ENCODE measurements at regions not wholly inside any gene's neighbourhood (a gene's known extent, or its start where the extent isn't known, plus 50 kb on each side); places are given as distances from the start of the nearest gene placed in this dataset.
"Not testable (repeated sequence)": the region's sequence is repeated elsewhere in the genome, so short reads cannot be mapped to it uniquely, and the experiment has no call there.

- no peak for FAIRE-seq
These were observed 1256.7 kb upstream of the NRXN1 start for GRCh38 chr2:52288596-52288995.

GRCh38 chr2:52269696-52270485 lies 1238.0 kb upstream of the NRXN1 start:
- FAIRE-seq = no peak
- no peak for TF ChIP-seq PAX5 (IDR thresholded peaks at IDR 0.05; ENCODE audit: insufficient read depth, low read length, severe bottlenecking)
- TF ChIP-seq POLR2A (IDR thresholded peaks at IDR 0.05; ENCODE audit: low read depth, low read length) = no peak
- TF ChIP-seq POU2F2 (IDR thresholded peaks at IDR 0.05; ENCODE audit: low read depth, low read length) = no peak
- TF ChIP-seq TAF1 (IDR thresholded peaks at IDR 0.05; ENCODE audit: low read depth, low read length) = no peak
- TF ChIP-seq POLR2AphosphoS5 (IDR thresholded peaks at IDR 0.05; ENCODE audit: low read depth, low read length) = no peak
- TF ChIP-seq SPI1 (IDR thresholded peaks at IDR 0.05; ENCODE audit: low read depth, low read length) = no peak
- no peak for DNase-seq (ENCODE audit: insufficient read length, low spot score)

More at GRCh38 chr2:52288596-52288995, 1256.7 kb upstream of the NRXN1 start:
- no peak for TF ChIP-seq SPI1 (IDR thresholded peaks at IDR 0.05; ENCODE audit: low read depth, low read length)
- no peak for TF ChIP-seq POU2F2 (IDR thresholded peaks at IDR 0.05; ENCODE audit: low read depth, low read length)
- no peak for DNase-seq (ENCODE audit: insufficient read length, low spot score)

GRCh38 chr2:52264911-52265310 lies 1233.0 kb upstream of the NRXN1 start:
- no peak for DNase-seq (ENCODE audit: insufficient read length, low spot score)
- TF ChIP-seq POLR2A (IDR thresholded peaks at IDR 0.05; ENCODE audit: low read depth, low read length) (no peak), PAX5 (IDR thresholded peaks at IDR 0.05; ENCODE audit: insufficient read depth, low read length, severe bottlenecking) (no peak), POU2F2 (IDR thresholded peaks at IDR 0.05; ENCODE audit: low read depth, low read length) (no peak), TAF1 (IDR thresholded peaks at IDR 0.05; ENCODE audit: low read depth, low read length) (no peak), POLR2AphosphoS5 (IDR thresholded peaks at IDR 0.05; ENCODE audit: low read depth, low read length) (no peak), SPI1 (IDR thresholded peaks at IDR 0.05; ENCODE audit: low read depth, low read length) (no peak)
- no peak for FAIRE-seq

GRCh38 chr2:52264488-52264887 lies 1232.6 kb upstream of the NRXN1 start:
- DNase-seq (ENCODE audit: insufficient read length, low spot score) = no peak

GRCh38 chr2:52260904-52261303 lies 1229.0 kb upstream of the NRXN1 start:
- TF ChIP-seq SPI1 (IDR thresholded peaks at IDR 0.05; ENCODE audit: low read depth, low read length) (no peak), POU2F2 (IDR thresholded peaks at IDR 0.05; ENCODE audit: low read depth, low read length) (no peak), POLR2A (IDR thresholded peaks at IDR 0.05; ENCODE audit: low read depth, low read length) (no peak), POLR2AphosphoS5 (IDR thresholded peaks at IDR 0.05; ENCODE audit: low read depth, low read length) (no peak), PAX5 (IDR thresholded peaks at IDR 0.05; ENCODE audit: insufficient read depth, low read length, severe bottlenecking) (no peak), TAF1 (IDR thresholded peaks at IDR 0.05; ENCODE audit: low read depth, low read length) (no peak)
- DNase-seq (ENCODE audit: insufficient read length, low spot score) (no peak), FAIRE-seq (no peak)

More at GRCh38 chr2:52264488-52264887, 1232.6 kb upstream of the NRXN1 start:
- TF ChIP-seq TAF1 (IDR thresholded peaks at IDR 0.05; ENCODE audit: low read depth, low read length) (no peak), POLR2A (IDR thresholded peaks at IDR 0.05; ENCODE audit: low read depth, low read length) (no peak), PAX5 (IDR thresholded peaks at IDR 0.05; ENCODE audit: insufficient read depth, low read length, severe bottlenecking) (no peak), POU2F2 (IDR thresholded peaks at IDR 0.05; ENCODE audit: low read depth, low read length) (no peak), POLR2AphosphoS5 (IDR thresholded peaks at IDR 0.05; ENCODE audit: low read depth, low read length) (no peak), SPI1 (IDR thresholded peaks at IDR 0.05; ENCODE audit: low read depth, low read length) (no peak)
- FAIRE-seq = no peak

- not testable (repeated sequence) for FAIRE-seq; DNase-seq (ENCODE audit: insufficient read length, low spot score)
These were observed 1227.0 kb upstream of the NRXN1 start for GRCh38 chr2:52258967-52259366.

- no peak for TF ChIP-seq PAX5 (IDR thresholded peaks at IDR 0.05; ENCODE audit: insufficient read depth, low read length, severe bottlenecking)
- TF ChIP-seq TAF1 (IDR thresholded peaks at IDR 0.05; ENCODE audit: low read depth, low read length) = no peak
- TF ChIP-seq POU2F2 (IDR thresholded peaks at IDR 0.05; ENCODE audit: low read depth, low read length) = no peak
- no peak for TF ChIP-seq SPI1 (IDR thresholded peaks at IDR 0.05; ENCODE audit: low read depth, low read length)
- TF ChIP-seq POLR2A (IDR thresholded peaks at IDR 0.05; ENCODE audit: low read depth, low read length) = no peak
- no peak for TF ChIP-seq POLR2AphosphoS5 (IDR thresholded peaks at IDR 0.05; ENCODE audit: low read depth, low read length)
- DNase-seq (ENCODE audit: insufficient read length, low spot score) (no peak), FAIRE-seq (no peak)
These were observed 1226.1 kb upstream of the NRXN1 start for GRCh38 chr2:52258038-52258437.

GRCh38 chr2:52253416-52253980 lies 1221.6 kb upstream of the NRXN1 start:
- FAIRE-seq (no peak), DNase-seq (ENCODE audit: insufficient read length, low spot score) (no peak)
- TF ChIP-seq POLR2A (IDR thresholded peaks at IDR 0.05; ENCODE audit: low read depth, low read length) (no peak), POU2F2 (IDR thresholded peaks at IDR 0.05; ENCODE audit: low read depth, low read length) (no peak), POLR2AphosphoS5 (IDR thresholded peaks at IDR 0.05; ENCODE audit: low read depth, low read length) (no peak), SPI1 (IDR thresholded peaks at IDR 0.05; ENCODE audit: low read depth, low read length) (no peak), PAX5 (IDR thresholded peaks at IDR 0.05; ENCODE audit: insufficient read depth, low read length, severe bottlenecking) (no peak), TAF1 (IDR thresholded peaks at IDR 0.05; ENCODE audit: low read depth, low read length) (no peak)

GRCh38 chr2:52238782-52239181 lies 1206.8 kb upstream of the NRXN1 start:
- DNase-seq (ENCODE audit: insufficient read length, low spot score) (no peak), FAIRE-seq (no peak)
- TF ChIP-seq POLR2A (IDR thresholded peaks at IDR 0.05; ENCODE audit: low read depth, low read length) = no peak
- no peak for TF ChIP-seq POU2F2 (IDR thresholded peaks at IDR 0.05; ENCODE audit: low read depth, low read length)
- TF ChIP-seq POLR2AphosphoS5 (IDR thresholded peaks at IDR 0.05; ENCODE audit: low read depth, low read length) = no peak
- no peak for TF ChIP-seq SPI1 (IDR thresholded peaks at IDR 0.05; ENCODE audit: low read depth, low read length)

- DNase-seq (ENCODE audit: insufficient read length, low spot score) (no peak), FAIRE-seq (no peak)
- TF ChIP-seq PAX5 (IDR thresholded peaks at IDR 0.05; ENCODE audit: insufficient read depth, low read length, severe bottlenecking) (no peak), POLR2AphosphoS5 (IDR thresholded peaks at IDR 0.05; ENCODE audit: low read depth, low read length) (no peak), SPI1 (IDR thresholded peaks at IDR 0.05; ENCODE audit: low read depth, low read length) (no peak), POLR2A (IDR thresholded peaks at IDR 0.05; ENCODE audit: low read depth, low read length) (no peak), TAF1 (IDR thresholded peaks at IDR 0.05; ENCODE audit: low read depth, low read length) (no peak), POU2F2 (IDR thresholded peaks at IDR 0.05; ENCODE audit: low read depth, low read length) (no peak)
These were observed 1190.2 kb upstream of the NRXN1 start for GRCh38 chr2:52222128-52222527.

All from GM12891 (cell line).